GM23338 (cell line): ENCODE measurements at regions not wholly inside any gene's neighbourhood (a gene's known extent, or its start where the extent isn't known, plus 50 kb on each side); places are given as distances from the start of the nearest gene placed in this dataset.

Experiments
- CREB1 ChIP-seq: fragments of 250-450 bp; sonication (Bioruptor Pico); IDR thresholded peaks from 2 replicates; pipeline ENCODE4 v1.5.0; 2020; ENCODE audit warnings: low read depth, mild to moderate bottlenecking, moderate library complexity
- CTCF ChIP-seq, 2 experiments: fragments of 200-600 bp in 1 of 2; sonication (generic) in 1 of 2; conservative IDR thresholded peaks; 2 replicates each; pipeline versions ENCODE4 v1.5.1 to v1.6.1; 2016 to 2017; ENCODE audit warnings: antibody characterized with exemption in 2 of 2, low read depth in 2 of 2, mild to moderate bottlenecking in 2 of 2, moderate library complexity in 1 of 2
- ETS1 ChIP-seq: IDR thresholded peaks from 2 replicates; pipeline ENCODE4 v1.6.1; 2016; ENCODE audit warnings: antibody characterized with exemption
- EZH2 ChIP-seq: fragments of 200-600 bp; sonication (generic); IDR thresholded peaks from one replicate; pipeline ENCODE4 v1.8.0; 2017; ENCODE audit warnings: antibody characterized with exemption, mild to moderate bottlenecking, low read depth; ENCODE audit not compliant: unreplicated experiment
- POLR2AphosphoS5 ChIP-seq: IDR thresholded peaks from 2 replicates; pipeline ENCODE4 v1.6.1; 2016; ENCODE audit warnings: antibody characterized with exemption, low read depth
- REST ChIP-seq: IDR thresholded peaks from one replicate; pipeline ENCODE4 v1.6.1; 2018; ENCODE audit warnings: antibody characterized with exemption; ENCODE audit not compliant: unreplicated experiment

- TF ChIP-seq CTCF (conservative IDR thresholded peaks at IDR 0.05; ENCODE audit: low read depth in 2 of 2) (no peak), POLR2AphosphoS5 (no peak), REST (no peak), EZH2 (no peak), CREB1 (CRISPR knock-in tag) (no peak), ETS1 (no peak)
Measured at GRCh38 chr11:26849036-26849435, 127.2 kb upstream of the SLC5A12 start.
